Spleen (tissue), 7 donors: ENCODE measurements at regions not wholly inside any gene's neighbourhood (a gene's known extent, or its start where the extent isn't known, plus 50 kb on each side); places are given as distances from the start of the nearest gene placed in this dataset.

Experiments
- POLR2A ChIP-seq, 3 donors: fragments of 450-650 bp; IDR thresholded peaks; one replicate each; pipeline ENCODE4 v1.5.1; 2017; ENCODE audit warnings: antibody characterized with exemption in 3 of 3, mild to moderate bottlenecking in 1 of 3
- POLR2AphosphoS5 ChIP-seq, 3 donors: sonication (generic); formaldehyde crosslinking; IDR thresholded peaks; one replicate each; pipeline ENCODE4 v1.5.1; 2017; ENCODE audit warnings: antibody characterized with exemption in 3 of 3
- TF ChIP-seq, protein P1 (sequence below), 11 experiments: fragments of 200-600 bp in 7 of 11; fragments of 450-650 bp in 4 of 11; sonication (generic) in 4 of 11; IDR thresholded peaks in 8 of 11; conservative IDR thresholded peaks in 3 of 11; 1 replicate in 7 of 11; 2 replicates in 4 of 11; pipeline versions ENCODE4 v1.4.0 to v1.8.0; 2016 to 2021; ENCODE audit warnings: antibody characterized with exemption in 11 of 11, inconsistent platforms in 4 of 11, mild to moderate bottlenecking in 1 of 11
- donor health status: DM: no; HTN: no; CAD: no; lungs with moderate emphysema.
- donor health status: DM: no; HTN: no; CAD: no.
- donor health status: DM: no; HTN: no; CAD: no.

DNA sequence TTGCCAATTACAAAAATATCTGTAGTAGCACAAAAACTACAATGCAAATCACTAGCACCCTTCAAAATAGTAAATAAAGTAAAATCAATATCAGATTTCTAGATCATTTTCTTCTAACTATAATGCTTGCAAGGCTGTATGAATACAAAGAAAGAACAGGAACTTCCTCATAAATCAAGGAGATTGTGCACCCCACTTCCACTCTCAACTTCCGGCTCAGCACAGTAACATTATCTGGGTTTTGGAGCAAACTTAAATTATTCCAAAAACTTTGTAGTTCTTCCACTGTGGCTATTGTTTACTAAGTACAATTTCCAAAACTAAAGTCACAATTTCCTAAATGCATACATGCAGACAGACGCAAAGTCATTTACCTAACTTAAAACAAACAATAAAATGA lies 778.3 kb upstream of the SLC10A2 start:
- TF ChIP-seq, protein P1, sequence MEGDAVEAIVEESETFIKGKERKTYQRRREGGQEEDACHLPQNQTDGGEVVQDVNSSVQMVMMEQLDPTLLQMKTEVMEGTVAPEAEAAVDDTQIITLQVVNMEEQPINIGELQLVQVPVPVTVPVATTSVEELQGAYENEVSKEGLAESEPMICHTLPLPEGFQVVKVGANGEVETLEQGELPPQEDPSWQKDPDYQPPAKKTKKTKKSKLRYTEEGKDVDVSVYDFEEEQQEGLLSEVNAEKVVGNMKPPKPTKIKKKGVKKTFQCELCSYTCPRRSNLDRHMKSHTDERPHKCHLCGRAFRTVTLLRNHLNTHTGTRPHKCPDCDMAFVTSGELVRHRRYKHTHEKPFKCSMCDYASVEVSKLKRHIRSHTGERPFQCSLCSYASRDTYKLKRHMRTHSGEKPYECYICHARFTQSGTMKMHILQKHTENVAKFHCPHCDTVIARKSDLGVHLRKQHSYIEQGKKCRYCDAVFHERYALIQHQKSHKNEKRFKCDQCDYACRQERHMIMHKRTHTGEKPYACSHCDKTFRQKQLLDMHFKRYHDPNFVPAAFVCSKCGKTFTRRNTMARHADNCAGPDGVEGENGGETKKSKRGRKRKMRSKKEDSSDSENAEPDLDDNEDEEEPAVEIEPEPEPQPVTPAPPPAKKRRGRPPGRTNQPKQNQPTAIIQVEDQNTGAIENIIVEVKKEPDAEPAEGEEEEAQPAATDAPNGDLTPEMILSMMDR (IDR thresholded peaks at IDR 0.05 in 8 of 11, conservative IDR thresholded peaks at IDR 0.05 in 3 of 11) = no peak
- TF ChIP-seq POLR2A (IDR thresholded peaks at IDR 0.05) (no peak), POLR2AphosphoS5 (IDR thresholded peaks at IDR 0.05) (no peak)
